Stimulated activated naive CD8-positive, alpha-beta T cell treated with anti-CD3 and anti-CD28 coated beads, Interleukin-15, Interleukin-2, amounts not matched to agents 100 ng/mL and 50 ng/mL, for 24 hours (primary cell): ENCODE measurements at regions not wholly inside any gene's neighbourhood (a gene's known extent, or its start where the extent isn't known, plus 50 kb on each side); places are given as distances from the start of the nearest gene placed in this dataset.
"Not testable (repeated sequence)": the region's sequence is repeated elsewhere in the genome, so short reads cannot be mapped to it uniquely, and the experiment has no call there.

Experiments used
- H3K27ac Mint-ChIP-seq: one replicate; pipeline ENCODE4 v1.8.0; 2021; ENCODE audit warnings: mild to moderate bottlenecking, mixed read lengths
- H3K27me3 Mint-ChIP-seq: one replicate; pipeline ENCODE4 v1.8.0; 2021; ENCODE audit warnings: mixed read lengths
- H3K36me3 Mint-ChIP-seq: one replicate; pipeline ENCODE4 v1.8.0; 2021; ENCODE audit warnings: low read depth, mixed read lengths
- H3K4me1 Mint-ChIP-seq: one replicate; pipeline ENCODE4 v1.8.0; 2021; ENCODE audit warnings: low read depth, mixed read lengths
- H3K4me3 Mint-ChIP-seq: one replicate; pipeline ENCODE4 v1.8.0; 2021; ENCODE audit warnings: mild to moderate bottlenecking, mixed read lengths
- H3K9me3 Mint-ChIP-seq: one replicate; pipeline ENCODE4 v1.8.0; 2021; ENCODE audit warnings: mixed read lengths

- Mint-ChIP-seq H3K27me3 (peaks cover 4% of the 10 kb centered on the region), H3K4me3 (no peak overlapping the region), H3K27ac (no peak overlapping the region), H3K36me3 (no peaks in the 10 kb centered on the region), H3K9me3 (no peaks in the 10 kb centered on the region), H3K4me1 (no peaks in the 10 kb centered on the region)
Observed at GRCh38 chrX:1803741-1804140, 188.9 kb downstream of the ASMT start.

GRCh38 chrX:1807301-1807731 is 192.5 kb downstream of the ASMT start:
- Mint-ChIP-seq H3K27me3 (peaks cover 9% of the 10 kb centered on the region), H3K27ac (no peak overlapping the region), H3K36me3 (no peaks in the 10 kb centered on the region), H3K4me1 (no peaks in the 10 kb centered on the region), H3K9me3 (no peaks in the 10 kb centered on the region), H3K4me3 (no peak overlapping the region)

DNA sequence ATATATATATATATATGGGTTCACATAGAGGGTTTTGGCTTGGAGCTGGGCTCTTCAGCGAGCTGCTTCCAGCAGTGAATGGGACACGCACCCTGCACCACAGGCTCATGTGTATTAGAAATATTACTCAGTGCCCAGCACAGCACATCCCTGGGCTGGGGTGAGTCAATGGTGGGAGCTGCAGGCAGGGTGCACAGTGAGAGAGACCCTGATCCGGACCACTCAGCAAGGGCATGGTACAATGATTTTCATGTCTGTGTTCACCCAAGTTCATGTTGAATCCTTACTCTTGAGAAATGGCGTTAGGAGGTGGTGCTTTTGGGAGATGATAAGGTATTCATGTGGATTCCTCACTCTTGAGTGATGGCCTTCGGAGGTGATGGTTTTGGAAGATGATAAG is 194.7 kb downstream of the ASMT start:
- Mint-ChIP-seq H3K4me1 (no peaks in the 10 kb centered on the region), H3K4me3 (no peak overlapping the region), H3K27me3 (peaks cover 9% of the 10 kb centered on the region), H3K27ac (no peak overlapping the region), H3K9me3 (no peaks in the 10 kb centered on the region), H3K36me3 (no peaks in the 10 kb centered on the region)

DNA sequence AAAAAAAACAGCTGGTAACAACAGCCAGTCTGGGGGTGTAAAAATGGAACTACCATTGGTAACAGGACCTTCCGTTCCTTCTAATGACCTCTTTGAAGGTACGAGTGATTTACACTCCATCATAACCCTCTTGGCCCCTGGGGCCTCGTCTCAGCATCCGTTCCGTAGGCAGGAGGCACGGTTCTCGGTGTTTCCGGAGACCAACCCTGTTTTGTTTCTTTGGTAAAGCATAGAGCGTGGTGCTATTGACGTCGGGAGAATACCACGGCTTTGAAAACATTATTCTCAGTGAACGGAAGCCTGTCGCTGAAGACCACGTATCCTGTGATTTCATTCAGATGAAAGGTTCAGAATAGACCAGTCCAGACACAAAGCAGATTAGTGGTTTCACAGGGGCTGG is 198.9 kb downstream of the ASMT start:
- H3K27me3 Mint-ChIP-seq, result peaks cover 6% of the 10 kb centered on the region
- H3K9me3 Mint-ChIP-seq, result no peaks in the 10 kb centered on the region
- no peaks in the 10 kb centered on the region for H3K36me3 Mint-ChIP-seq
- H3K27ac Mint-ChIP-seq, result no peak overlapping the region
- no peak overlapping the region for H3K4me3 Mint-ChIP-seq
- H3K4me1 Mint-ChIP-seq, result no peaks in the 10 kb centered on the region

DNA sequence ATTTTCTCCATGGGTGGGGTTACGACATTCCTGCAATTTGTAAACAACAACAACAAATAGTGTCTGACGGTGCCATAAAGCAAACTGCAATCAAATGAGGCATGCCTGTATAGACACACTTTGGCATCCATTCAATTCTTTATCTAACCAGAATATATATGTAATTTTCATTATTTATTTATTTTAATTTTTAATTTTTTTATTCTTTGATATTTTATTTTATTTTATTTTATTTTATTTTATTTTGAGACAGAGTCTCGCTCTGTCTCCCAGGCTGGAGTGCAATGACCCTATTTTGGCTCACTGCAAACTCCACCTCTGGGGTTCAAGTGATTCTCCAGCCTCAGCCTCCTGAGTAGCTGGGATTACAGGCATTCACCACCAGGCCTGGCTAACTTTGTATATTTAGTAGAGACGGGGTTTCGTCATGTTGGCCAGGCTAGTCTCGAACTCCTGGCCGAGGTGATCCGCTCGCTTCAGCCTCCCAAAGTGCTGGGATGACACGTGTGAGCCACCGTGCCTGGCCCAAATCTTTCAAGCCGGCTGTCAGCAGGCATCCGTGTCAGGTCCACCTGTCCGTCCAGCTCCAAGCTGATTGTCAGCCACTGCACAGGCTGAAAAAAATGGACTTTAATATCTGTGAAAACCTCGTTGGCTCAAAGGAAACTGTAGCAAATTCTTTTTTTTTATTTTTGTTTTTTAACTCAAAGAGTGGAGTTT is 200.8 kb downstream of the ASMT start:
- H3K27me3 Mint-ChIP-seq, result peaks cover 6% of the 10 kb centered on the region
- H3K36me3 Mint-ChIP-seq, result no peaks in the 10 kb centered on the region
- H3K27ac Mint-ChIP-seq, result no peak overlapping the region
- no peaks in the 10 kb centered on the region for H3K4me1 Mint-ChIP-seq
- no peak overlapping the region for H3K4me3 Mint-ChIP-seq
- no peaks in the 10 kb centered on the region for H3K9me3 Mint-ChIP-seq

- not testable (repeated sequence) for H3K27me3 Mint-ChIP-seq, H3K4me3 Mint-ChIP-seq, H3K9me3 Mint-ChIP-seq, H3K4me1 Mint-ChIP-seq, H3K36me3 Mint-ChIP-seq, H3K27ac Mint-ChIP-seq
Observed at GRCh38 chrX:1816387-1816982, 201.6 kb downstream of the ASMT start.

DNA sequence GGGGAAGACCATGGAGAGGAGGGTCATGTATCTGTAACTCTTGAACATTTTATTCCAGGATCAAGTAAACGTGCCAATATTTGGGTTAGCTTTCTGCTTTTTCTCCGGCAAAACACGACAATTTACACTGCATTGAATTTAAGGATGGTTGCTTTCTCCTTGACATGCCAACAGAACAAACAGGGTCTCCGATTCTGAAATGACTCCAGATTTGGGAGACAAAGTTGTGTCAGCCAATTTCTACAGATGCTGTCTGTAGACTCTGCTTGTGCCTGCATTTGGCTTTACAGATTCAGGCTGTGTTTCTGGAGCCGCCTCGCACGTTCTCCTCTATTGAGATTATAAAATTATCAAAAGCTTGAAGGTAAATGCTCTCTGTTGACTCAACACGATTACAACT is 207.0 kb downstream of the ASMT start:
- Mint-ChIP-seq H3K36me3 (no peaks in the 10 kb centered on the region), H3K4me3 (no peak overlapping the region), H3K4me1 (no peaks in the 10 kb centered on the region), H3K27ac (no peak overlapping the region), H3K9me3 (no peaks in the 10 kb centered on the region), H3K27me3 (no peaks in the 10 kb centered on the region)

DNA sequence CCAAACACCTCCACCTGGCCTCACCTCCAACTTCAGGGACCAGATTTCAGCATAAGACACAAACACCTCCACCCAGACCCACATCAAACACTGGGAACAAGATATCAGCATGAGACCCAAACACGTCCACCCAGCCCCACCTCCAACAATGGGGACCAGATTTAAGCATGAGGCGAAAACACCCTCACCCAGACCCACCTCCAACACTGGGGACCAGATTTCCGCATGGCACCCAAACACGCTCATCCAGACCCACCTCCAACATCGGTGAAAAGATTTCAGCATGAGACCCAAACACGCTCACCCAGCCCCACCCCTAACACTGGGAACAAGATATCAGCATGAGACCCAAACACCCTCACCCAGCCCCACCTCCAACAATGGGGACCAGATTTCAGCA is 210.0 kb downstream of the ASMT start:
- Mint-ChIP-seq H3K36me3 (no peaks in the 10 kb centered on the region), H3K4me1 (no peaks in the 10 kb centered on the region), H3K27ac (no peak overlapping the region), H3K9me3 (no peaks in the 10 kb centered on the region), H3K4me3 (no peak overlapping the region), H3K27me3 (no peaks in the 10 kb centered on the region)

DNA sequence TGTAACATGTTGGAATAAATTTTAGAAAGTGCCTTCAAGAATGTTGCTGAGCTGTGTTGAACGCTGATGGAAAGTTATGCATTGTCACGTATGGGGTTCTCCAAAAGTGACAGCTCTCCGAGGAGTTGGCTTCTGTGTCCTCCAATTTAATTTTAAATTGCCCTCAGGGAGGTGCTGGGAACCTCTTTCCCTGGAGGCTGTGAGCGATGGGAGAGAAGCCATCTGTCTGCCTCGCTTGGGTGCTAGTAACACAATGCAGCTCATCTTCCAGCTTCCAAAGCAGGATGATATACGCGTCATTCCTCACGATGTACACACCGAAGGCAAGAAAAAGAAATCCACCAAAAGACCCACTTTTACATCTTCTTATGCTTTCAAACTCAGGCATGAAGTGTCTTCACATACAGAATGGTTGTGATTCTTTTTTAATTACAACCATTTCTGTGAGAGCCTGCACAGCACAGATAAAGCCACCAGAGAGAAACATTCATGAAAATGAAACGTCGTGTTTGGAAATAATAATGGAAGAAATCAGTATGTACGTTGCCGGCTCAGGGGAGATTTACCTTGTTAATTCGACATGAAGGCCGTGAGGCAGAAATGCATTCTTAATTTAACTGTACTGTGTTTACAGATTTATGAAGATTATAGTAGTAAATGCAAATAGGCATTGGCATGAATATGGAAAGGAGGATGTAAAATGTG is 218.9 kb downstream of the ASMT start:
- Mint-ChIP-seq H3K9me3 (peaks cover 4% of the 10 kb centered on the region), H3K4me1 (no peaks in the 10 kb centered on the region), H3K36me3 (no peaks in the 10 kb centered on the region), H3K27me3 (peaks cover 3% of the 10 kb centered on the region), H3K4me3 (no peak overlapping the region), H3K27ac (no peak overlapping the region)

DNA sequence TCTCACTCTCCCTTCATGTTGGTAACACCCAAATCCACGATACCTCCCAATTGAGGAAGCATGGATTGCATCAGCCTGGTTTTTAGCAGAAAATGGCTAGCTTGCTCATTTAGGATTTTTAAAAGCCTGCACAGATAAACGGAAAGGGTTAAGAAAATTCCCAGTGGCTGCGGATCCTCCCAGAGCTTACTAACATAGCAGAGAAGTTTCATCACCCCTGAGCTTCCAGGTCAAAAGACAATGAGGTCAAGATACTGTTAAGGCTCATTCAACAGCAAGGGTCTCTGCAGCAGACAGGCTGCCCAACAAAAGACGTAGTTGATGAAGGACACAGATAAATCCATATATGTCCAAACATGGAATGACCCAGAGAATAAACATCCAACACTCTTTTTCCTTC is 220.2 kb downstream of the ASMT start:
- Mint-ChIP-seq H3K4me3 (no peak overlapping the region), H3K4me1 (no peaks in the 10 kb centered on the region), H3K27me3 (peaks cover 3% of the 10 kb centered on the region)

GRCh38 chrX:1836683-1837082 is 221.8 kb downstream of the ASMT start:
- Mint-ChIP-seq H3K4me3 (no peak overlapping the region), H3K9me3 (peaks cover 4% of the 10 kb centered on the region), H3K27me3 (no peaks in the 10 kb centered on the region), H3K4me1 (no peaks in the 10 kb centered on the region), H3K36me3 (no peaks in the 10 kb centered on the region), H3K27ac (no peak overlapping the region)

More for the DNA sequence above, 220.2 kb downstream of the ASMT start:
- Mint-ChIP-seq H3K9me3 (peaks cover 4% of the 10 kb centered on the region), H3K27ac (no peak overlapping the region), H3K36me3 (no peaks in the 10 kb centered on the region)

DNA sequence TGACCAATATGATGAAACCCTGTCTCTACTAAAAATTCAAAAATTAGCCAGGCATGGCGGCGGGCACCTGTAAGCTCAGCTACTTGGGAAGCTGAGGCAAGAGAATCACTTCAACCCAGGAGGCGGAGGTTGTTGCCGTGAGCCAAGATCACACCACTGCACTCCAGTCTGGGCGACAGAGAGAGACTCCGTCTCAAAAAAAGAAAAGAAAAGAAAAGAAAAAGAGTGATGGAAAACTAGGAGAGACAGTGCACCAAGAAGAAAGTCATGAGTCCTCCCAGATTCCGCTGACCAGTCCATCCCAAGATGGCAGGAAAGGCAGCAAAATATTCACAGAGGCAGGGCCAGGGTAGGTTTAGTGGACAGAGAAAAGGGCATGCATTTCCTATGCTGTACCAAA is 226.9 kb downstream of the ASMT start:
- Mint-ChIP-seq H3K27me3 (no peaks in the 10 kb centered on the region), H3K4me1 (no peaks in the 10 kb centered on the region), H3K27ac (no peak overlapping the region), H3K9me3 (peaks cover 4% of the 10 kb centered on the region), H3K4me3 (no peak overlapping the region), H3K36me3 (no peaks in the 10 kb centered on the region)

DNA sequence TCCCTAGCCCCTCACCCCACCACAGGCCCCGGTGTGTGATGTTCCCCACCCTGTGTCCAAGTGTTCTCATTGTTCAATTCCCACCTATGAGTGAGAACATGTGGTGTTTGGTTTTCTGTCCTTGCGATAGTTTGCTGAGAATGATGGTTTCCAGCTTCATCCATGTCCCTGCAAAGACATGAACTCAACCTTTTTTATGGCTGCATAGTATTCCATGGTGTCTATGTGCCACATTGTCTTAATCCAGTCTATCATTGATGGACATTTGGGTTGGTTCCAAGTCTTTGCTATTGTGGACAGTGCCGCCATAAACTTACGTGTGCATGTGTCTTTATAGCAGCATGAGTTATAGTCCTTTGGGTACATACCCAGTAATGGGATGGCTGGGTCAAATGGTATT is 232.1 kb downstream of the ASMT start:
- not testable (repeated sequence) for H3K27ac Mint-ChIP-seq, H3K36me3 Mint-ChIP-seq, H3K4me1 Mint-ChIP-seq, H3K9me3 Mint-ChIP-seq, H3K27me3 Mint-ChIP-seq, H3K4me3 Mint-ChIP-seq

- H3K9me3 Mint-ChIP-seq, H3K4me3 Mint-ChIP-seq, H3K27me3 Mint-ChIP-seq, H3K27ac Mint-ChIP-seq, H3K36me3 Mint-ChIP-seq, H3K4me1 Mint-ChIP-seq: not testable (repeated sequence)
Observed at GRCh38 chrX:1847790-1848189, 232.9 kb downstream of the ASMT start.

DNA sequence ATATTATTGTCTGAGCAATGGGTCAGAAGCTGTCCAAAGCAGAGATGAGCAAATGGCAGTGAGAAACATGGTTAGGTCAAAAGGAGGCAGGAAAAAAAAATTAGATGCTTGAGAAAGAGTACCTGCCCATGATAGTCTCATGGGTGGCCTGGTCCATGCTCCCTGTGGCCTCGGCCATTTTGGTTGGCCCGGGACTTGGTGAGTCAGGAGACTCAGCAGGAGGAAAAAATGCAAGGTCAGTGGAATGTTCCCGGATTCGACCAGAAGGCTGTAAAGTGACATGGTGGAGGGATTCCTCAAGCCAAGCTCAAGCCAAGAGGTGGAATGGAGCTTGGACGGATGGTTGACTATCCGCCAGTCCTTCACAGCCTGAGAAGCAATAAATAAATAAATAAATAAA is 236.7 kb downstream of the ASMT start:
- H3K9me3 Mint-ChIP-seq, result no peaks in the 10 kb centered on the region
- H3K36me3 Mint-ChIP-seq, result no peaks in the 10 kb centered on the region
- H3K27me3 Mint-ChIP-seq, result no peaks in the 10 kb centered on the region
- H3K27ac Mint-ChIP-seq, result no peak overlapping the region
- H3K4me1 Mint-ChIP-seq, result no peaks in the 10 kb centered on the region
- no peak overlapping the region for H3K4me3 Mint-ChIP-seq
